ENCODE measurements at regions not wholly inside any gene's neighbourhood (a gene's known extent, or its start where the extent isn't known, plus 50 kb on each side); places are given as distances from the start of the nearest gene placed in this dataset.
A peak's percentile ranks its signal among the peaks of the same experiment; 100 is the strongest.

DNA sequence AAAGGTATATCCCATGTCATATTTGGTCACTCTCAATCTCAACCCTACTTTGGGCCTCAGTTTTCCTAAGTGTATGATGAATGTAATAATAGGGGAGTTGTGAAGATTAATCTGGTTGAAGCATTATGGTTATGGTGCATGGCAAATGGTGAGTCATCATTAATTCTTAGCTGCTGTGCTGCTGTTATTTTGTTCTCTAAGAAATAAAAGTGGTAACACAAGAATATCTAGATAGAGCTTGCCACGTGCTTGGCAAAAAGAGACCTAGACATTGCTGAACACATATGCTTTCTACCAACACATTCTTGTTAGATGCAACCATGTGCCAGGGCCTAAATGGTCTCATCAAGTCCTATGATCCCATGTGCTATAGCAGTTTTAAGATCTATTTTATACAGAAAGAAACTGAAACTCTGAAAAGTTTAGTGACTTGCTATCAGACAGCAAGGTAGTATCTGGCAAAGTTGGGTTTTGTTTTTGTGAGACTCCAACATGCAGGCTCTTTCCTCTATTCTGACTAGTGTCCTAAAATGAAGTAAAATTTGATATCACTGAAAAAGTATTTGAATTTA is 699.9 kb upstream of the MEF2C start:
- intact Hi-C loops (cut with micrococcal nuclease) (no loop called here), dilution Hi-C loops (cut with HindIII; ENCODE audit: low sequenced_read_pairs, unreplicated experiment) (no loop called here), in situ Hi-C loops (cut with MboI; ENCODE audit: low sequenced_read_pairs) (no loop called here)
- H3K4ac ChIP-seq (ENCODE audit: low read depth, low read length): no peak overlapping the region
- no peak overlapping the region for H3K56ac ChIP-seq (ENCODE audit: extremely low read depth, insufficient read depth, low read length)
- no peak overlapping the region for H3K4me3 ChIP-seq (ENCODE audit: insufficient read depth, low read depth, low read length)
- ChIA-PET CTCF (interaction anchor here (0.8 kb wide), 1 partner anchor 11 kb away, joined by 3 read pairs; no protein-coding TSS in a partner anchor), POLR2A (ENCODE audit: unreplicated experiment) (no interaction called here)
- H3K9ac ChIP-seq (ENCODE audit: low read depth, low read length): no peak overlapping the region
- no peaks in the 10 kb centered on the region for H3K36me3 ChIP-seq (ENCODE audit: control insufficient read depth, insufficient read depth, low read length)
- H3K9me1 ChIP-seq (ENCODE audit: insufficient read depth, low read length): no peaks in the 10 kb centered on the region
- H2AK5ac ChIP-seq (ENCODE audit: low read depth, low read length): no peak overlapping the region
- H2BK20ac ChIP-seq (ENCODE audit: low read depth, low read length): no peak overlapping the region
- no peak overlapping the region for H2BK120ac ChIP-seq (ENCODE audit: low read depth, low read length)
- H3K4me1 ChIP-seq (ENCODE audit: control insufficient read depth, insufficient read depth, low read length): no peaks in the 10 kb centered on the region
- no peak overlapping the region for H3K27ac ChIP-seq (ENCODE audit: insufficient read depth, low read length)
- no peak overlapping the region for H4K8ac ChIP-seq (ENCODE audit: low read depth in 2 of 2, low read length in 2 of 2)
- 0 out of 2 replicates have a peak, but pooled peaks cover 1% of the 10 kb centered on the region for H3K9me3 ChIP-seq (ENCODE audit: control insufficient read depth, insufficient read depth, low read length)
- no peak overlapping the region for H4K5ac ChIP-seq (ENCODE audit: low read depth, low read length)
- H3K4me2 ChIP-seq (ENCODE audit: low read depth, low read length): no peak overlapping the region
- DNase-seq (no peak), ATAC-seq (ENCODE audit: low read depth) (no peak)
- no peak overlapping the region for H2AFZ ChIP-seq (replicated peaks; ENCODE audit: low read length, poor library complexity)
- H4K20me1 ChIP-seq (ENCODE audit: insufficient read depth, low read length): no peaks in the 10 kb centered on the region
- no peak overlapping the region for H2AK9ac ChIP-seq (replicated peaks; ENCODE audit: low read depth, low read length, poor library complexity)
- H2BK15ac ChIP-seq (ENCODE audit: low read depth, low read length): no peak overlapping the region
- no TSS peak for BruUV-seq (replicated peaks)
- no CpG with 5 or more reads among the region's 1 CpG for WGBS, 2 experiments (ENCODE audit: extremely low coverage in 2 of 2, insufficient read length in 1 of 2)
- H3K79me1 ChIP-seq (ENCODE audit: low read depth in 1 of 2, low read length in 2 of 2): no peaks in the 10 kb centered on the region
- no peak overlapping the region for H3K14ac ChIP-seq (replicated peaks; ENCODE audit: low read depth, low read length)
- H3K23ac ChIP-seq (ENCODE audit: low read depth, low read length): no peak overlapping the region
- no peak overlapping the region for H3K18ac ChIP-seq (ENCODE audit: low read depth, low read length)
- no peak overlapping the region for H4K91ac ChIP-seq (ENCODE audit: insufficient read depth, low read depth, low read length)
- H2BK5ac ChIP-seq (ENCODE audit: low read depth, low read length, poor library complexity, severe bottlenecking): no peak overlapping the region
- H3K27me3 ChIP-seq (ENCODE audit: control insufficient read depth, insufficient read depth, low read length): no peaks in the 10 kb centered on the region
- TF ChIP-seq RFX5 (IDR thresholded peaks at IDR 0.05; ENCODE audit: low read depth, low read length): no peak
- TF ChIP-seq FOS (IDR thresholded peaks at IDR 0.05; ENCODE audit: low read depth, low read length): 0 out of 2 replicates have a peak, but pooled peaks have one; percentile 22
